ENCODE measurements at regions not wholly inside any gene's neighbourhood (a gene's known extent, or its start where the extent isn't known, plus 50 kb on each side); places are given as distances from the start of the nearest gene placed in this dataset.

GRCh38 chr21:27079636-27080240 is 112.8 kb upstream of the ADAMTS5 start:
- DNase-seq (ENCODE audit: low read depth in 3 of 3) = no peak

GRCh38 chr21:27078915-27079314 is 112.0 kb upstream of the ADAMTS5 start:
- no peak for DNase-seq (ENCODE audit: low read depth in 3 of 3)

- no peak for DNase-seq (ENCODE audit: low read depth in 3 of 3)
Measured at GRCh38 chr21:27077501-27077900, 110.6 kb upstream of the ADAMTS5 start.

GRCh38 chr21:27076025-27076424 is 109.1 kb upstream of the ADAMTS5 start:
- DNase-seq (ENCODE audit: low read depth in 3 of 3) = no peak

- no peak for DNase-seq (ENCODE audit: low read depth in 3 of 3)
Measured at GRCh38 chr21:27070861-27071670, 104.2 kb upstream of the ADAMTS5 start.

GRCh38 chr21:27068811-27069210 is 101.9 kb upstream of the ADAMTS5 start:
- no peak for DNase-seq (ENCODE audit: low read depth in 3 of 3)

- no peak for DNase-seq (ENCODE audit: low read depth in 3 of 3)
Measured at GRCh38 chr21:27067226-27067625, 100.3 kb upstream of the ADAMTS5 start.

GRCh38 chr21:27062443-27062842 is 95.6 kb upstream of the ADAMTS5 start:
- no peak for DNase-seq (ENCODE audit: low read depth in 3 of 3)

- DNase-seq (ENCODE audit: low read depth in 3 of 3) = no peak
Measured at GRCh38 chr21:27061770-27062169, 94.9 kb upstream of the ADAMTS5 start.

- no peak for DNase-seq (ENCODE audit: low read depth in 3 of 3)
Measured at GRCh38 chr21:27060190-27060589, 93.3 kb upstream of the ADAMTS5 start.

- DNase-seq (ENCODE audit: low read depth in 3 of 3) = no peak
Measured at GRCh38 chr21:27058673-27059605, 92.1 kb upstream of the ADAMTS5 start.

GRCh38 chr21:27057997-27058396 is 91.1 kb upstream of the ADAMTS5 start:
- DNase-seq (ENCODE audit: low read depth in 3 of 3) = no peak

GRCh38 chr21:27047658-27048314 is 80.9 kb upstream of the ADAMTS5 start:
- no peak for DNase-seq (ENCODE audit: low read depth in 3 of 3)

GRCh38 chr21:27047283-27047657 is 80.4 kb upstream of the ADAMTS5 start:
- no peak for DNase-seq (ENCODE audit: low read depth in 3 of 3)

- no peak for DNase-seq (ENCODE audit: low read depth in 3 of 3)
Measured at GRCh38 chr21:27045281-27045985, 78.5 kb upstream of the ADAMTS5 start.

- no peak for DNase-seq (ENCODE audit: low read depth in 3 of 3)
Measured at GRCh38 chr21:27043377-27043776, 76.5 kb upstream of the ADAMTS5 start.

- DNase-seq (ENCODE audit: low read depth in 3 of 3) = no peak
Measured at GRCh38 chr21:27040738-27041469, 74.0 kb upstream of the ADAMTS5 start.

GRCh38 chr21:27036736-27037301 is 69.9 kb upstream of the ADAMTS5 start:
- DNase-seq (ENCODE audit: low read depth in 3 of 3) = no peak

- no peak for DNase-seq (ENCODE audit: low read depth in 3 of 3)
Measured at GRCh38 chr21:27035791-27036190, 68.9 kb upstream of the ADAMTS5 start.

GRCh38 chr21:27034796-27035195 is 67.9 kb upstream of the ADAMTS5 start:
- DNase-seq (ENCODE audit: low read depth in 3 of 3) = no peak
